ENCODE measurements at regions not wholly inside any gene's neighbourhood (a gene's known extent, or its start where the extent isn't known, plus 50 kb on each side); places are given as distances from the start of the nearest gene placed in this dataset.
"Not testable (repeated sequence)": the region's sequence is repeated elsewhere in the genome, so short reads cannot be mapped to it uniquely, and the experiment has no call there.

GRCh38 chr12:107583551-107583950 lies 102.0 kb upstream of the PWP1 start:
- no peak for DNase-seq (ENCODE audit: low spot score)

GRCh38 chr12:107584563-107584962 lies 101.0 kb upstream of the PWP1 start:
- DNase-seq (ENCODE audit: low spot score), result no peak

DNA sequence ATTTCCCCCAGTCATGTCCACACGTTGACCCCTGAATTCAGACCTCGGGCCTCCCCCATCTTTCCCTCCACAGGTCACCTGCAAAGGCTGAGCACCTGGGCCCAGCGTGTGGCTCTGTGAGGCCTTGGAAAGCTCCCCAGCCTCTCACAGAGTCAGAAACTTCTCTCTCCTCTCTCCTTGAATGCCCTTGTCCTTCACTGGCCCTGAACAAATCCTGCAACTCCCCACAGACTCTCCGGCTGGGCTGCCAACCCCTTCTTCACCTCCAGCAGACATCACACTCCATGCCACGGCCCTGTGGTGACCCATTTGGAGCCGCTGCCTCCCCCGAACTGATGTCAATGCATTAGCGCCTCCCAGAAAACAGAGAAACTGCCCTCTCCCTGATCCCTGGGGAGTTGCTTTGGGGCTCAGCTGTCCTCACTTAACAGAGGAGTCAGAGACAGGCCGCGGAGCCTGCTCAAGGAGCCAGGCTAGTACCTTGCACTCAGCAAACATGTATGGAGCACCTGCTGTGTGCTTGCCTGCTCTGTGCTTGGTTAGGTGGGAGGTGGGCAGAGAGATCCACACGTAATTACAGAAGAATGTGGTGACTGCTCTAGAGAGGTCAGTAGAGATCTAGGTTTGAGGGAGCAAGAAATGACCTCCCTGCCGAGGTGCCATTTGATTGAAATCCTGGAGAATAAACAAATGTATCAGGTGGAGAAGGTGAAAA lies 99.2 kb upstream of the PWP1 start:
- DNase-seq (ENCODE audit: low spot score), result no peak

GRCh38 chr12:107590413-107590812 lies 95.2 kb upstream of the PWP1 start:
- no peak for DNase-seq (ENCODE audit: low spot score)

- no peak for DNase-seq (ENCODE audit: low spot score)
Observed at GRCh38 chr12:107590814-107591375, 94.7 kb upstream of the PWP1 start.

DNA sequence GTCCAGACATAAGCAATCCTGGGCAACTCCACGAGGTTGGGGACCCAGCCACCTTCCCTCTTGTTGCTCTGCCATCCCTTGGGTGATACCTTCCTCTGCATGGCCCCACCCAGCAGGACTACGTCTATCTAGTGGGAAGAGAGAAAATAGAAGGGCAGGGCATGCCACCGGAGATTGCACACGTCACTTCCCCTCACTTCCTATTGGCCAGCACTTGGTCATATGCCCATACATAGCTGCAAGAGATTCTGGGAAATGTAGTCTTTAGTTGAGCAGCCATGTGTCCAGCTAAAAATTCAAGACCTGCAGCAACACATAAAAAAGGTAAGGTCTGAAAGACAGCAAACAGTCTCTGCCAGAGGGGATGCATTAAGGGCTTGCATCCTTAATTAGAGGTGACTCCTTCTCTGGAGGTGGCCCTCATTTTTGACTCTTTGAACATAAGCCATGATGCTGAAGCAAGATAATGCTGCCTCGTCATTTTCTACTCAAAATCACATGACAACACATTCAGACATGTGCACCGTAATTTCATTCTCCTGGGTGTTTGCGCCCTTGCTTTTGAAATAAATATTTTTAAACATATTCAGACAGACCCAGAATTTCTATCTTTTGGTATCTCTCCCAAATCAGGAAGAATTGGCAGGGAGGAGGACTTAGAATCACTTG lies 91.8 kb upstream of the PWP1 start:
- no peak for DNase-seq (ENCODE audit: low spot score)

- DNase-seq (ENCODE audit: low spot score), result no peak
Observed at GRCh38 chr12:107594995-107595394, 90.6 kb upstream of the PWP1 start.

- DNase-seq (ENCODE audit: low spot score), result no peak
Observed at GRCh38 chr12:107597695-107598410, 87.7 kb upstream of the PWP1 start.

DNA sequence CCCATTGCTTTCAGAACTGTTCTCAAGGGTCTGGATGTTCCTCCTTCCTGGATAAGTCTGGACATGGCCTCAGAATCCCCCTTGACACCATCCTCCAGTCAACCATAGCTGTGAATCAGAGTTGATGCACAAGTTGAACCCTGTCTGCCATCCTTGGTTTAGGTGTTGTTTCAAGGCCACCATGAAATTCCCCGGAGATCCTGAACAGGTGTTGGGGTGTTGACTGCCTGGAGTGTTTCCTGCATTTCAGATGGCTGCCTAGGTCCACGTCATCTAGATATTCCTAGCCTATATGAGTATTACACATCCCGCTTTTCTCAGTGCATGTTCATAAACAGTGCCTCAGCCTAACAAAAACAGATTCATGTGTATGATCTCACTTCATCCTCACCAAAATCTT lies 86.7 kb upstream of the PWP1 start:
- no peak for DNase-seq (ENCODE audit: low spot score)

DNA sequence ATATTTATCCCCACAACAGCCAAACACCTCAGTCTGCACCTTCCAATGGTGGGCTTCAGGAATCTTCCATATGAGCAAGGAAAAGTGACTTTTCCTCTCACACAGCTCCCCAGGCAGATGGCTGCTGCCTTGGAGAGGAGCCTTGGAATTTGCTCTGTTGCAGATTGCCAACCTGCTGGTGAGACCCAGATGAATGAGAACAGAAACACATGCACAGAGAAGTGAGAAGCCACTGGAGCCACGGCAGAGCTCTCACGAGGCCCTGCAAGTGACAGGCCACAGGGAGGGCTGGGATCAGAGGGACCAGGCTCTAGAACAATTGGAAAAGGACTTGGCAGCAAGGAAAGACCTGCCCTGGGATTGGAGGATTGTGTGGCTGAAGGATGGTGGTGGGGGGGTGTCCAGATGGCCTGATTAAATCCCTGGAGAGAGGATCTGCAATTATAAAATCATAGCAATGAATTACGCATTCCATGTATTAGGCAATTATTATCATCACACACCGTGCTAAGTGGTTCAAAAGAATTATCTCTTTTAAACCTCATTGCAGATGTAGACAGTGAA lies 84.9 kb upstream of the PWP1 start:
- no peak for DNase-seq (ENCODE audit: low spot score)

DNA sequence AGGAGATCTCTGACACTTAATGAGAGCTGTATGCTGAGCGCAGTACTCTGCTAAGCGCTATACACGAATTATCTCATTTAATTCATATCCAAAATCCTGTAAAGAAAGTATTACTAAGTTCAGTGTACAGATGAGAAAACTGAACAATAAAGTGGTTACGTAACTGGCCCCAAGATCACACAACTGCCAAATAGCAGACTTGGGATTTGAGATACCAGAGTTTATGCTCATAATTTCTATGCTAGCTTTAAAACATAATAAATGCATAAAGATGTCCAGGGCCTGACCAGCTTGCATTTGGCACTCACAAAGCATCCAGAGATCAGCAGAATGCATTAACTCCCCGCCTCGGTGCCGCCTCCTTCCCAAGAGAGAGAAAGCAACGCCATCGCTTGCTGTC lies 83.2 kb upstream of the PWP1 start:
- DNase-seq (ENCODE audit: low spot score), result peak; percentile 63

- DNase-seq (ENCODE audit: low spot score), result no peak
Observed at GRCh38 chr12:107605293-107605692, 80.3 kb upstream of the PWP1 start.

GRCh38 chr12:107607464-107608392 lies 77.9 kb upstream of the PWP1 start:
- peak; percentile 80 for DNase-seq (ENCODE audit: low spot score)

DNA sequence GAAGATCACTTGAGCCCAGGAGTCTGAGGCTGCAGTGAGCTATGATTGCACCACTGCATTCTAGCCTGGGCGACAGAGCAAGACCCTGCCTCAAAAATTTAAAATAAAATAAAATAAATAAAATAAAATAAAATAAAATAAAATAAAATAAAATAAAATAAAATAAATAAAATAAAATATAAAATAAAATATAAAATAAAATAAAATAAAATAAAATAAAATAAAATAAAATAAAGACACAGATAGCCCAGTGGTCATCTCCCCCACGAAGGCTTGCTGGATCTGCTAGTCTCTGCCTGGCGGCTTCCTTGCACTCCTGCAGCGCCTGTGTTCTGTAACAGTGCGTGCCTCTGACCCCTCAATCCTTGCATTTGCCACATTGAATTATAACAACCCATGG lies 76.8 kb upstream of the PWP1 start:
- not testable (repeated sequence) for DNase-seq (ENCODE audit: low spot score)

DNA sequence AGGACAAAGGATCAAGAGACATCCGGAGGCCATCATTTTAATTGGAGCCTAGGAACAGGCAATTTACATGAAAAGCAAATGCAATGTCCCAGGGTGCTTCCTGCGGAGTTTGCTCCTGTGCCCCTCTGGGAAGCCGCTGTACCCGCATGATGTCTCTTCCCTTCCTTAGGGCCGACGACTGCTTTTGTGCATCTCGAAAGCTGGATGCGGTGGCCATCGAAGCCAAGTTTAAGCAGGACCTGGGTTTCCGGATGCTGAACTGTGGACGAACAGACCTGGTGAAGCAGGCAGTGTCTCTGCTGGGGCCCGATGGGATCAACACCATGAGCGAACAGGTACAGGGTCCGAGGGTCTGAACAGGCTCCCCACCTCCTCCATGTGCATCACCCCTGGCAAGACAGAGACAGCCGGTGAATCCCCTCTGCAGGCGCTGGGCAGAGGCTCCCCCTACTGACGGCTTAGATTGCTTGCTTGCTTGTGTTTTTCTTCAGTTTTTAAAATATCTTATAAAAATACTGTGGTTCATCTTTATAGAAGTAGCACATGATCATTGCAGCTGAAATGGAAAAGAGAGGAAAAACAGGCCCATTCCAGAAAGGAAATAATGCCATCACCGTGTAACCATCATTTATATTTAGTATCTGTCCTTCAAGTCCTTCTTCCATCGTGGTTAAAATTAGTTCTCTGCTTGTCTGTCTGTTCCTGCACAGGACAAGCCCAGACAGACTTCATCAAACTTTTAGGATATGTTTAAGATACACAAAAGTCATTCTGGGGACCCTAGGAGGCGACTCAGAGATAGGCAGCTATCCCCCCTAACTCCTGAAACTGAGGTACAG lies 75.4 kb upstream of the PWP1 start:
- DNase-seq (ENCODE audit: low spot score), result no peak

- no peak for DNase-seq (ENCODE audit: low spot score)
Observed at GRCh38 chr12:107612508-107612907, 73.1 kb upstream of the PWP1 start.

- no peak for DNase-seq (ENCODE audit: low spot score)
Observed at GRCh38 chr12:107616941-107617340, 68.7 kb upstream of the PWP1 start.

- DNase-seq (ENCODE audit: low spot score), result no peak
Observed at GRCh38 chr12:107618106-107618505, 67.5 kb upstream of the PWP1 start.

DNA sequence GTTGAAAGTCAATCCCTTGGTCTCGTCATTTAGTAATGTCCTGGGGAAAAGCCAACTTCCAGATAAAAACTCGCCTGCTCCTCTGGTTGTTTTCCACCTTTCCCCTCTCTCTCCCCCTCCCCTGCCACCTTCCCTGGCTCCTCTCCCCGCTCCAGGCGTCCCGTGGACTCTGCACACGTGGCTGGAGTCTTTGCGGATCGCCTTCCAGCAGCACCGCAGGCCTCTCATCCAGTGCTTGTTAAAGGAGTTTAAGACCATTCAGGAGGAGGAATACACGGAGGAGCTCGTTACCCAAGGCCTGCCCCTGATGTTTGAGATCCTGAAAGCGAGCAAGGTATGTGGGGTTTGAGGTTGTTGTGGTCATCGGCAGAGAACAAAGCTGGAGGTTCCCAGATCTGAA lies 65.8 kb upstream of the PWP1 start:
- no peak for DNase-seq (ENCODE audit: low spot score)

DNA sequence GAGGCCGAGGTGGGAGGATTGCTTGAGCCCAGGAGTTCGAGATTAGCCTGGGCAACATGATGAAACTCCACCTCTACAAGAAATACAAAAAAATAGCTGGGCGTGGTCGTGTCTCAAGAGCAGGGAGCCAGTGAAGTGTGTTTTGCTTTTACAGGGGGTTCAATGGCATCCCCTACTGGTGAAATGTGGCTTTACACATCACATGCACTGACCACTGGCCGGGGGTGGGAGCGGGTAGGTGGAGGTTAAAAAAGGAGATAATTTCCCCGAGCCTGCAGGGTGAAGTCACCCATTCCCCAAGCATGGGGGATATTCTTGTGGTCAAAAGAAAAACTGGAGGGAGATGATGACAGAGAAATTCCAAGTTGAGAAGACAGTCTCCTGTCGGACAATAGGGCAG lies 63.6 kb upstream of the PWP1 start:
- no peak for DNase-seq (ENCODE audit: low spot score)

All from umbilical cord (tissue), 1 donor.